ENCODE measurements at regions not wholly inside any gene's neighbourhood (a gene's known extent, or its start where the extent isn't known, plus 50 kb on each side); places are given as distances from the start of the nearest gene placed in this dataset.

GRCh38 chr22:27022274-27022895 lies 365.0 kb downstream of the MIAT start:
- H3K27me3 ChIP-seq: no peaks in the 10 kb centered on the region
- no peak overlapping the region for H3K4me3 ChIP-seq
- peaks cover 0 to 23% (median 2%) of the 10 kb centered on the region in 4 donors for H3K4me1 ChIP-seq
- H3K27ac ChIP-seq: peak overlapping the region; percentile 5 to 21
- DNase-seq: no peak
- H3K9me3 ChIP-seq: no peaks in the 10 kb centered on the region
- intact Hi-C loops (cut with DNase I; ENCODE audit: low total_unique reads): no loop called here
- H3K36me3 ChIP-seq: no peaks in the 10 kb centered on the region
- TF ChIP-seq CTCF (IDR thresholded peaks at IDR 0.05): no peak

GRCh38 chr22:27022896-27023361 lies 365.5 kb downstream of the MIAT start:
- intact Hi-C loops (cut with DNase I; ENCODE audit: low total_unique reads): no loop called here
- peaks cover 0 to 23% (median 2%) of the 10 kb centered on the region in 4 donors for H3K4me1 ChIP-seq

GRCh38 chr22:27023591-27023990 lies 366.2 kb downstream of the MIAT start:
- H3K4me3 ChIP-seq: no peak overlapping the region
- no peak for TF ChIP-seq CTCF (IDR thresholded peaks at IDR 0.05)
- intact Hi-C loops (cut with DNase I; ENCODE audit: low total_unique reads): no loop called here

More at GRCh38 chr22:27022896-27023361, 365.5 kb downstream of the MIAT start:
- H3K27me3 ChIP-seq: no peaks in the 10 kb centered on the region
- H3K27ac ChIP-seq: no peak overlapping the region
- H3K9me3 ChIP-seq: no peaks in the 10 kb centered on the region
- no peak for TF ChIP-seq CTCF (IDR thresholded peaks at IDR 0.05)
- no peak overlapping the region for H3K4me3 ChIP-seq
- no peaks in the 10 kb centered on the region for H3K36me3 ChIP-seq
- DNase-seq: no peak

GRCh38 chr22:27024982-27025381 lies 367.6 kb downstream of the MIAT start:
- intact Hi-C loops (cut with DNase I; ENCODE audit: low total_unique reads): no loop called here
- Histone ChIP-seq H3K4me1 (peaks cover 0 to 9% (median under 1%) of the 10 kb centered on the region in 4 donors), H3K36me3 (no peaks in the 10 kb centered on the region), H3K9me3 (no peaks in the 10 kb centered on the region), H3K4me3 (no peak overlapping the region), H3K27ac (no peak overlapping the region), H3K27me3 (no peaks in the 10 kb centered on the region)
- no peak for TF ChIP-seq CTCF (IDR thresholded peaks at IDR 0.05)
- DNase-seq: no peak

More at GRCh38 chr22:27023591-27023990, 366.2 kb downstream of the MIAT start:
- H3K4me1 ChIP-seq: peaks cover 0 to 22% (median 2%) of the 10 kb centered on the region in 4 donors
- no peak for DNase-seq
- no peaks in the 10 kb centered on the region for H3K9me3 ChIP-seq
- no peaks in the 10 kb centered on the region for H3K36me3 ChIP-seq
- H3K27ac ChIP-seq: peak overlapping the region; percentile 14 to 41
- H3K27me3 ChIP-seq: no peaks in the 10 kb centered on the region

GRCh38 chr22:27028093-27028492 lies 370.7 kb downstream of the MIAT start:
- no peaks in the 10 kb centered on the region for H3K27me3 ChIP-seq
- no peak overlapping the region for H3K4me3 ChIP-seq
- TF ChIP-seq CTCF (IDR thresholded peaks at IDR 0.05): no peak
- no peaks in the 10 kb centered on the region for H3K9me3 ChIP-seq
- H3K36me3 ChIP-seq: no peaks in the 10 kb centered on the region
- DNase-seq: no peak
- no peak overlapping the region for H3K27ac ChIP-seq
- peaks cover 0 to 24% (median 13%) of the 10 kb centered on the region in 4 donors for H3K4me1 ChIP-seq
- intact Hi-C loops (cut with DNase I; ENCODE audit: low total_unique reads): no loop called here

All from tibial artery (tissue), 4 donors.